ENCODE measurements at regions not wholly inside any gene's neighbourhood (a gene's known extent, or its start where the extent isn't known, plus 50 kb on each side); places are given as distances from the start of the nearest gene placed in this dataset.

- dilution Hi-C loops (cut with MboI; ENCODE audit: extremely low pct_ligation_motif_present, low sequenced_read_pairs), result no loop called here
- no peaks in the 10 kb centered on the region for H3K27me3 ChIP-seq (ENCODE audit: control insufficient read depth in 2 of 2, insufficient read depth in 2 of 2, low read length in 2 of 2)
- intact Hi-C loops (cut with micrococcal nuclease), result no loop called here
- H2AFZ ChIP-seq (ENCODE audit: low read depth, low read length), result no peak overlapping the region
- H3K4me2 ChIP-seq (ENCODE audit: insufficient read depth, low read length), result no peak overlapping the region
- no peak for FAIRE-seq
- no peak for TF ChIP-seq FOS (IDR thresholded peaks at IDR 0.05; ENCODE audit: borderline replicate concordance, insufficient read depth, low read length)
- no peak for TF ChIP-seq MYC (IDR thresholded peaks at IDR 0.05; ENCODE audit: low read depth, low read length)
- TF ChIP-seq POLR2AphosphoS5 (IDR thresholded peaks at IDR 0.05; ENCODE audit: insufficient read depth, low read depth, low read length), result no peak
- no peaks in the 10 kb centered on the region for H3K4me1 ChIP-seq (ENCODE audit: control insufficient read depth, extremely low read depth, insufficient read depth, low read length)
- no peaks in the 10 kb centered on the region for H3K9me1 ChIP-seq (replicated peaks; ENCODE audit: control insufficient read depth, extremely low read depth, insufficient read depth, low read length)
- BruUV-seq (replicated peaks), result no TSS peak
- no peak overlapping the region for H3K9ac ChIP-seq (replicated peaks; ENCODE audit: extremely low read depth, insufficient read depth, low read length)
- H3K79me2 ChIP-seq (ENCODE audit: control insufficient read depth, insufficient read depth, low read length), result no peaks in the 10 kb centered on the region
- no peak overlapping the region for H3K27ac ChIP-seq (ENCODE audit: insufficient read depth, low read depth, low read length)
- no peaks in the 10 kb centered on the region for H3K36me3 ChIP-seq (ENCODE audit: control insufficient read depth in 2 of 2, extremely low read depth in 1 of 2, insufficient read depth in 2 of 2, low read length in 2 of 2)
- H3K9me3 ChIP-seq (replicated peaks; ENCODE audit: control insufficient read depth, insufficient read depth, low read length), result no peaks in the 10 kb centered on the region
- no peak for DNase-seq (ENCODE audit: low read depth, low spot score)
- H3K4me3 ChIP-seq (replicated peaks in 1 of 3; ENCODE audit: insufficient read depth in 1 of 3, low read depth in 1 of 3, low read length in 3 of 3), result no peak overlapping the region
- H4K20me1 ChIP-seq (replicated peaks; ENCODE audit: control insufficient read depth, extremely low read depth, insufficient read depth, low read length), result no peaks in the 10 kb centered on the region
- ChIA-PET CTCF (interaction anchor here (0.9 kb wide), 1 partner anchor 14 kb away, joined by 3 read pairs; no protein-coding TSS in a partner anchor), POLR2A (no interaction called here)
These were observed 250.3 kb upstream of the HTR2A start for GRCh38 chr13:47146991-47147811.

GRCh38 chr13:47146136-47146535 is 249.3 kb upstream of the HTR2A start:
- H3K9me1 ChIP-seq (replicated peaks; ENCODE audit: control insufficient read depth, extremely low read depth, insufficient read depth, low read length), result no peaks in the 10 kb centered on the region
- POLR2A ChIA-PET, result no interaction called here
- no peaks in the 10 kb centered on the region for H4K20me1 ChIP-seq (replicated peaks; ENCODE audit: control insufficient read depth, extremely low read depth, insufficient read depth, low read length)
- intact Hi-C loops (cut with micrococcal nuclease), result no loop called here
- TF ChIP-seq POLR2AphosphoS5 (IDR thresholded peaks at IDR 0.05; ENCODE audit: insufficient read depth, low read depth, low read length) (no peak), MAX (IDR thresholded peaks at IDR 0.05; ENCODE audit: insufficient read depth, insufficient read length) (no peak), JUN (IDR thresholded peaks at IDR 0.05; ENCODE audit: borderline replicate concordance, insufficient read depth, insufficient read length, low read depth) (no peak), FOS (IDR thresholded peaks at IDR 0.05; ENCODE audit: borderline replicate concordance, insufficient read depth, low read length) (no peak), GATA2 (IDR thresholded peaks at IDR 0.05; ENCODE audit: insufficient read depth, insufficient read length, low read depth, low read length) (no peak), EZH2 (IDR thresholded peaks at IDR 0.05; ENCODE audit: borderline replicate concordance, low read depth, low read length, severe bottlenecking) (no peak), CTCF (IDR thresholded peaks at IDR 0.05; ENCODE audit: extremely low read depth in 1 of 2, insufficient read depth in 1 of 2, low read depth in 1 of 2, low read length in 2 of 2) (no peak), POLR2A (IDR thresholded peaks at IDR 0.05; ENCODE audit: low read depth, low read length) (no peak), MYC (IDR thresholded peaks at IDR 0.05; ENCODE audit: low read depth, low read length) (no peak)
- no peaks in the 10 kb centered on the region for H3K79me2 ChIP-seq (ENCODE audit: control insufficient read depth, insufficient read depth, low read length)
- no peaks in the 10 kb centered on the region for H3K9me3 ChIP-seq (replicated peaks; ENCODE audit: control insufficient read depth, insufficient read depth, low read length)
- H3K27ac ChIP-seq (ENCODE audit: insufficient read depth, low read depth, low read length), result no peak overlapping the region
- DNase-seq (ENCODE audit: low read depth, low spot score) (no peak), FAIRE-seq (no peak)
- CTCF ChIA-PET, result no interaction called here
- BruUV-seq (replicated peaks), result no TSS peak
- dilution Hi-C loops (cut with MboI; ENCODE audit: extremely low pct_ligation_motif_present, low sequenced_read_pairs), result no loop called here
- H3K4me3 ChIP-seq (replicated peaks in 1 of 3; ENCODE audit: insufficient read depth in 1 of 3, low read depth in 1 of 3, low read length in 3 of 3), result no peak overlapping the region
- H3K27me3 ChIP-seq (ENCODE audit: control insufficient read depth in 2 of 2, insufficient read depth in 2 of 2, low read length in 2 of 2), result no peaks in the 10 kb centered on the region
- H2AFZ ChIP-seq (ENCODE audit: low read depth, low read length), result no peak overlapping the region
- H3K4me1 ChIP-seq (ENCODE audit: control insufficient read depth, extremely low read depth, insufficient read depth, low read length), result no peaks in the 10 kb centered on the region
- no peaks in the 10 kb centered on the region for H3K36me3 ChIP-seq (ENCODE audit: control insufficient read depth in 2 of 2, extremely low read depth in 1 of 2, insufficient read depth in 2 of 2, low read length in 2 of 2)
- no peak overlapping the region for H3K9ac ChIP-seq (replicated peaks; ENCODE audit: extremely low read depth, insufficient read depth, low read length)
- H3K4me2 ChIP-seq (ENCODE audit: insufficient read depth, low read length), result no peak overlapping the region
